Osteoblast (primary cell): ENCODE measurements at regions not wholly inside any gene's neighbourhood (a gene's known extent, or its start where the extent isn't known, plus 50 kb on each side); places are given as distances from the start of the nearest gene placed in this dataset.

Experiments
- DNase-seq: peaks from one replicate; pipeline ENCODE4 v3.0.0; 2011; ENCODE audit warnings: low spot score, mixed read lengths; ENCODE audit not compliant: insufficient read length; ENCODE audit errors: missing footprints
- H2AFZ ChIP-seq: 2 replicates; pipeline ENCODE4 v1.6.0; 2011; ENCODE audit warnings: mild to moderate bottlenecking, low read length
- H3K27ac ChIP-seq: 2 replicates; pipeline ENCODE4 v1.5.1; 2011; ENCODE audit warnings: mild to moderate bottlenecking, low read depth, low read length, moderate library complexity
- H3K27me3 ChIP-seq: 2 replicates; pipeline ENCODE4 v1.6.0; 2012; ENCODE audit warnings: mild to moderate bottlenecking, control low read depth, inconsistent platforms, low read length, moderate library complexity; ENCODE audit not compliant: insufficient read depth
- H3K36me3 ChIP-seq: 2 replicates; pipeline ENCODE4 v1.5.1; 2011; ENCODE audit warnings: mild to moderate bottlenecking, low read length, control low read depth, moderate library complexity; ENCODE audit not compliant: insufficient read depth
- H3K4me1 ChIP-seq: 2 replicates; pipeline ENCODE4 v1.5.1; 2011; ENCODE audit warnings: mild to moderate bottlenecking, low read length, control low read depth, moderate library complexity; ENCODE audit not compliant: insufficient read depth
- H3K4me2 ChIP-seq: 2 replicates; pipeline ENCODE4 v1.6.0; 2011; ENCODE audit warnings: mild to moderate bottlenecking, low read length; ENCODE audit not compliant: insufficient read depth
- H3K4me3 ChIP-seq: fragments of 200-600 bp; sonication (generic); 3 replicates; pipeline ENCODE4 v1.5.1; 2012; ENCODE audit warnings: mild to moderate bottlenecking, low read length, inconsistent platforms; ENCODE audit not compliant: insufficient read depth
- H3K79me2 ChIP-seq: 2 replicates; pipeline ENCODE4 v1.6.0; 2012; ENCODE audit warnings: mild to moderate bottlenecking, low read length, control low read depth, inconsistent platforms; ENCODE audit not compliant: insufficient read depth
- H3K9me3 ChIP-seq: 2 replicates; pipeline ENCODE4 v1.5.1; 2011; ENCODE audit warnings: low read depth, low read length, control low read depth
- H4K20me1 ChIP-seq: 2 replicates; pipeline ENCODE4 v1.6.0; 2012; ENCODE audit warnings: mild to moderate bottlenecking, low read length, control low read depth; ENCODE audit not compliant: insufficient read depth
- TF ChIP-seq, protein P1 (sequence below): IDR thresholded peaks from 2 replicates; pipeline ENCODE4 v1.5.1; 2011; ENCODE audit warnings: mild to moderate bottlenecking, low read depth, low read length, moderate library complexity; ENCODE audit errors: extremely low read depth

DNA sequence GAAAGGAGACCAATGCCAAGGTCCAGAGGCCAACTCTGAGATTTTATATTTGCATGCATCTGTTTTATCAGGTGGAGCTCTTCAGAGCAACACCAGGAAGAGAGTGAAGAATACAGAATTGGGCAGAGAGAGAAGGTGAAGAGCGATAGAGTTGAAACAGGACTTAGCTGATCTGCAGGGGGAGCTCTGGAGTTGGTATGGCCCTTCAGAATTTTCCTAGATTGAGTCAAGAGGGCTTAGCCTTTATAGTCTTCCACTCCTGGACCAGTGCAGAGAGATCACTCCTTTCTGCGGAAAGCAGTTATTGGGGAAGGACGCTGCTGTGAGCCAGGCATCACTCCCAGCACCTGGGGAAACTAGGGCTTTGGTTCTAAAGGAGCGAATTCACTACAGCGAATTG, 105.0 kb upstream of the DGKB start:
- Histone ChIP-seq H3K36me3 (no peaks in the 10 kb centered on the region), H3K9me3 (no peaks in the 10 kb centered on the region), H3K4me2 (no peak overlapping the region), H3K27ac (no peak overlapping the region), H3K4me3 (no peak overlapping the region), H3K79me2 (no peaks in the 10 kb centered on the region), H2AFZ (no peak overlapping the region), H3K4me1 (no peaks in the 10 kb centered on the region), H4K20me1 (no peaks in the 10 kb centered on the region), H3K27me3 (no peaks in the 10 kb centered on the region)
- TF ChIP-seq, protein P1, sequence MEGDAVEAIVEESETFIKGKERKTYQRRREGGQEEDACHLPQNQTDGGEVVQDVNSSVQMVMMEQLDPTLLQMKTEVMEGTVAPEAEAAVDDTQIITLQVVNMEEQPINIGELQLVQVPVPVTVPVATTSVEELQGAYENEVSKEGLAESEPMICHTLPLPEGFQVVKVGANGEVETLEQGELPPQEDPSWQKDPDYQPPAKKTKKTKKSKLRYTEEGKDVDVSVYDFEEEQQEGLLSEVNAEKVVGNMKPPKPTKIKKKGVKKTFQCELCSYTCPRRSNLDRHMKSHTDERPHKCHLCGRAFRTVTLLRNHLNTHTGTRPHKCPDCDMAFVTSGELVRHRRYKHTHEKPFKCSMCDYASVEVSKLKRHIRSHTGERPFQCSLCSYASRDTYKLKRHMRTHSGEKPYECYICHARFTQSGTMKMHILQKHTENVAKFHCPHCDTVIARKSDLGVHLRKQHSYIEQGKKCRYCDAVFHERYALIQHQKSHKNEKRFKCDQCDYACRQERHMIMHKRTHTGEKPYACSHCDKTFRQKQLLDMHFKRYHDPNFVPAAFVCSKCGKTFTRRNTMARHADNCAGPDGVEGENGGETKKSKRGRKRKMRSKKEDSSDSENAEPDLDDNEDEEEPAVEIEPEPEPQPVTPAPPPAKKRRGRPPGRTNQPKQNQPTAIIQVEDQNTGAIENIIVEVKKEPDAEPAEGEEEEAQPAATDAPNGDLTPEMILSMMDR, result peak; percentile 33
- no peak for DNase-seq

DNA sequence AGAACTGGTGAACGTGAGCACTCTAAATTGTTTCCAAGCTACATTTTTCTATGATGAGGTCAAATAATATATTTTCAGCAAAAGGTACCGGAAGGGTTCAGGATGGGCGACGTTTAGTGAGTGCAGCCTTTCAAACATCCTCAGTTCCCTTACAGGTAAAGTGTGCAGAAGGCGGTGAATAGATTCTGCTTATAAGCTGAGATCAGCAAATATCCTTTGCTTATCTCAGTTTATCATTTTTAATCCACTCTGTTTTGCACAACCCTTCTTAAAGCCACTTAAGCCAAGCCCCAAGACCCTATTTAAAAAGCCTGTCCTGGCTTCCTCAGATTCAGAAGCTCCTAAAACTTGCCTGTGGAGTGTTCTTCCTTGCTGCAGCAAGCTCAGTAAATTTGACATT, 103.1 kb upstream of the DGKB start:
- H3K36me3 ChIP-seq, result no peaks in the 10 kb centered on the region
- no peaks in the 10 kb centered on the region for H3K4me1 ChIP-seq
- H3K79me2 ChIP-seq, result no peaks in the 10 kb centered on the region
- H3K4me3 ChIP-seq, result no peak overlapping the region
- TF ChIP-seq, protein P1, result no peak
- no peaks in the 10 kb centered on the region for H3K27me3 ChIP-seq
- H4K20me1 ChIP-seq, result no peaks in the 10 kb centered on the region
- H3K4me2 ChIP-seq, result no peak overlapping the region
- no peaks in the 10 kb centered on the region for H3K9me3 ChIP-seq
- no peak overlapping the region for H3K27ac ChIP-seq
- no peak for DNase-seq
- no peak overlapping the region for H2AFZ ChIP-seq

- Histone ChIP-seq H4K20me1 (no peaks in the 10 kb centered on the region), H3K4me1 (no peaks in the 10 kb centered on the region), H3K27ac (no peak overlapping the region), H3K79me2 (no peaks in the 10 kb centered on the region), H3K27me3 (no peaks in the 10 kb centered on the region), H3K4me3 (no peak overlapping the region), H2AFZ (no peak overlapping the region), H3K4me2 (no peak overlapping the region), H3K36me3 (no peaks in the 10 kb centered on the region), H3K9me3 (no peaks in the 10 kb centered on the region)
- TF ChIP-seq, protein P1, result no peak
- DNase-seq, result no peak
Measured at GRCh38 chr7:15000157-15000556, 97.6 kb upstream of the DGKB start.

DNA sequence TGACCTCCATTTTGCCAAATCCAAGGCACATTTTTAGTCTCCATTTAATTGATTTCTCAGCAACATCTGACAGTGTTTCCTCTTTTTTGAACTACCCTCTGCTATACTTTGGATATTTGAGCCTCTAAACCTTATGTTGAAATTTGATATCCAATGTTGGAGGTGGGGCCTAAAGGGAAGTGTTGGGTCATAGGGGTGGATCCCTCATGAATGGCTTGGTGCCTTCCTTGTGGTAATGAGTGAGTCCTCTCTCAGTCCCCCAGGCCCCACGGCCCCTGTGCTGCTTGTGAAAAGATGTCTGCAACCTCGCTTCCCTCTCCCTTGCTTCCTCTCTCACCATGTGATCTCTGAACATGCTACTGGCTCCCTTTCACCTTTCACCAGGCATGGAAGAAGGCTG, 96.8 kb upstream of the DGKB start:
- Histone ChIP-seq H4K20me1 (no peaks in the 10 kb centered on the region), H2AFZ (no peak overlapping the region), H3K27ac (no peak overlapping the region), H3K4me2 (no peak overlapping the region), H3K4me3 (no peak overlapping the region), H3K79me2 (no peaks in the 10 kb centered on the region), H3K4me1 (no peaks in the 10 kb centered on the region), H3K27me3 (no peaks in the 10 kb centered on the region), H3K36me3 (no peaks in the 10 kb centered on the region), H3K9me3 (no peaks in the 10 kb centered on the region)
- DNase-seq, result no peak
- TF ChIP-seq, protein P1, result no peak
